ENCODE measurements at regions not wholly inside any gene's neighbourhood (a gene's known extent, or its start where the extent isn't known, plus 50 kb on each side); places are given as distances from the start of the nearest gene placed in this dataset.

GRCh38 chr1:56199956-56200355 lies 379.4 kb downstream of the PLPP3 start:
- TF ChIP-seq TCF12 (IDR thresholded peaks at IDR 0.05; ENCODE audit: low read depth): no peak
- TF ChIP-seq YY1 (IDR thresholded peaks at IDR 0.05; ENCODE audit: low read depth): no peak
- TF ChIP-seq EP300 (IDR thresholded peaks at IDR 0.05; ENCODE audit: borderline replicate concordance): no peak
- TF ChIP-seq TAF1 (IDR thresholded peaks at IDR 0.05; ENCODE audit: low read depth): no peak
- TF ChIP-seq EGR1 (IDR thresholded peaks at IDR 0.05): no peak
- no peak for TF ChIP-seq REST (IDR thresholded peaks at IDR 0.05; ENCODE audit: low read depth)
- TF ChIP-seq MAX (IDR thresholded peaks at IDR 0.05): no peak
- TF ChIP-seq FOXM1 (IDR thresholded peaks at IDR 0.05; ENCODE audit: borderline replicate concordance, low read depth): no peak
- TF ChIP-seq ZBTB7A (IDR thresholded peaks at IDR 0.05; ENCODE audit: low read depth): no peak
- TF ChIP-seq TEAD4 (IDR thresholded peaks at IDR 0.05): no peak
- no peak for TF ChIP-seq USF1 (IDR thresholded peaks at IDR 0.05)
- no peak for TF ChIP-seq CREB1 (IDR thresholded peaks at IDR 0.05; ENCODE audit: low read depth)
- no peak for TF ChIP-seq CEBPB (IDR thresholded peaks at IDR 0.05)

GRCh38 chr1:56199061-56199460 lies 380.3 kb downstream of the PLPP3 start:
- TF ChIP-seq REST (IDR thresholded peaks at IDR 0.05; ENCODE audit: low read depth) (no peak), FOXM1 (IDR thresholded peaks at IDR 0.05; ENCODE audit: borderline replicate concordance, low read depth) (no peak), NFIC (IDR thresholded peaks at IDR 0.05) (no peak), ZBTB7A (IDR thresholded peaks at IDR 0.05; ENCODE audit: low read depth) (no peak), EGR1 (IDR thresholded peaks at IDR 0.05) (no peak), USF1 (IDR thresholded peaks at IDR 0.05) (no peak), TCF12 (IDR thresholded peaks at IDR 0.05; ENCODE audit: low read depth) (no peak), CREB1 (IDR thresholded peaks at IDR 0.05; ENCODE audit: low read depth) (no peak), TAF1 (IDR thresholded peaks at IDR 0.05; ENCODE audit: low read depth) (no peak), RAD21 (IDR thresholded peaks at IDR 0.05; ENCODE audit: low read depth) (no peak), MAX (IDR thresholded peaks at IDR 0.05) (no peak), EP300 (IDR thresholded peaks at IDR 0.05; ENCODE audit: borderline replicate concordance) (no peak), YY1 (IDR thresholded peaks at IDR 0.05; ENCODE audit: low read depth) (no peak), CEBPB (IDR thresholded peaks at IDR 0.05) (no peak), TEAD4 (IDR thresholded peaks at IDR 0.05) (no peak)

- TF ChIP-seq TCF12 (IDR thresholded peaks at IDR 0.05; ENCODE audit: low read depth) (no peak), EGR1 (IDR thresholded peaks at IDR 0.05) (no peak), RAD21 (IDR thresholded peaks at IDR 0.05; ENCODE audit: low read depth) (no peak), TAF1 (IDR thresholded peaks at IDR 0.05; ENCODE audit: low read depth) (no peak), ZBTB7A (IDR thresholded peaks at IDR 0.05; ENCODE audit: low read depth) (no peak)
Measured at GRCh38 chr1:56197946-56198345, 381.4 kb downstream of the PLPP3 start.

GRCh38 chr1:56196839-56197238 lies 382.5 kb downstream of the PLPP3 start:
- TF ChIP-seq EGR1 (IDR thresholded peaks at IDR 0.05) (no peak), REST (IDR thresholded peaks at IDR 0.05; ENCODE audit: low read depth) (no peak), NFIC (IDR thresholded peaks at IDR 0.05) (no peak), EP300 (IDR thresholded peaks at IDR 0.05; ENCODE audit: borderline replicate concordance) (no peak), TAF1 (IDR thresholded peaks at IDR 0.05; ENCODE audit: low read depth) (no peak), USF1 (IDR thresholded peaks at IDR 0.05) (no peak), ZBTB7A (IDR thresholded peaks at IDR 0.05; ENCODE audit: low read depth) (no peak), RAD21 (IDR thresholded peaks at IDR 0.05; ENCODE audit: low read depth) (no peak), FOXM1 (IDR thresholded peaks at IDR 0.05; ENCODE audit: borderline replicate concordance, low read depth) (no peak), TEAD4 (IDR thresholded peaks at IDR 0.05) (no peak), YY1 (IDR thresholded peaks at IDR 0.05; ENCODE audit: low read depth) (no peak), TCF12 (IDR thresholded peaks at IDR 0.05; ENCODE audit: low read depth) (no peak)
